Neural cell (in vitro differentiated cells): ENCODE measurements at regions not wholly inside any gene's neighbourhood (a gene's known extent, or its start where the extent isn't known, plus 50 kb on each side); places are given as distances from the start of the nearest gene placed in this dataset.

Source experiments
- EP300 ChIP-seq: fragments of 450-650 bp; conservative IDR thresholded peaks from 2 replicates; pipeline ENCODE4 v1.6.1; 2014; ENCODE audit warnings: antibody characterized with exemption, mild to moderate bottlenecking, moderate library complexity; ENCODE audit not compliant: poor library complexity, severe bottlenecking
- POLR2AphosphoS5 ChIP-seq: IDR thresholded peaks from 2 replicates; pipeline ENCODE4 v1.6.1; 2012
- TF ChIP-seq, protein P1 (sequence below): fragments of 450-650 bp; IDR thresholded peaks from 2 replicates; pipeline ENCODE4 v1.5.1; 2014; ENCODE audit warnings: antibody characterized with exemption, mild to moderate bottlenecking, moderate library complexity; ENCODE audit not compliant: poor library complexity, severe bottlenecking

DNA sequence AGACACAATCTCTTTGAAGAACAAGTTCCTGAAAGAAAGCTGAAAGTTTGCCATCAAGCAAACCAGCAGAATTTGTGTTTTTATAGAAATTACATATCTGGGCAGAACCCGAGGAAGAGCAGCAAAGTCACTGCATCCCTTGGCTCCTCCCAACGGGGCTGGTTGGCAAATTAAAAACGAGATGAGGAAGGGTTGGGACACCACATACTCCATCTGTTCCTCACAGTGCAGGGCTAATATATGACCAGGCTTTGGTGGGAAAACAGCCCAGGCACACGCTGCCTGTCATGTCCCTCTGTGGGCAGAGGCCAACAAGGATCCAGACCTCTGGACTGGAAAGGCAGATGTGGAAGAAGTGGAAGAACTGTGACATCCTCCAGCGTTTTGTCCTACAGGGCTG, 607.3 kb downstream of the CDH26 start:
- TF ChIP-seq EP300 (no peak), POLR2AphosphoS5 (no peak)
- TF ChIP-seq, protein P1, sequence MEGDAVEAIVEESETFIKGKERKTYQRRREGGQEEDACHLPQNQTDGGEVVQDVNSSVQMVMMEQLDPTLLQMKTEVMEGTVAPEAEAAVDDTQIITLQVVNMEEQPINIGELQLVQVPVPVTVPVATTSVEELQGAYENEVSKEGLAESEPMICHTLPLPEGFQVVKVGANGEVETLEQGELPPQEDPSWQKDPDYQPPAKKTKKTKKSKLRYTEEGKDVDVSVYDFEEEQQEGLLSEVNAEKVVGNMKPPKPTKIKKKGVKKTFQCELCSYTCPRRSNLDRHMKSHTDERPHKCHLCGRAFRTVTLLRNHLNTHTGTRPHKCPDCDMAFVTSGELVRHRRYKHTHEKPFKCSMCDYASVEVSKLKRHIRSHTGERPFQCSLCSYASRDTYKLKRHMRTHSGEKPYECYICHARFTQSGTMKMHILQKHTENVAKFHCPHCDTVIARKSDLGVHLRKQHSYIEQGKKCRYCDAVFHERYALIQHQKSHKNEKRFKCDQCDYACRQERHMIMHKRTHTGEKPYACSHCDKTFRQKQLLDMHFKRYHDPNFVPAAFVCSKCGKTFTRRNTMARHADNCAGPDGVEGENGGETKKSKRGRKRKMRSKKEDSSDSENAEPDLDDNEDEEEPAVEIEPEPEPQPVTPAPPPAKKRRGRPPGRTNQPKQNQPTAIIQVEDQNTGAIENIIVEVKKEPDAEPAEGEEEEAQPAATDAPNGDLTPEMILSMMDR, result no peak
